Chondrocyte (in vitro differentiated cells): ENCODE measurements at regions not wholly inside any gene's neighbourhood (a gene's known extent, or its start where the extent isn't known, plus 50 kb on each side); places are given as distances from the start of the nearest gene placed in this dataset.

Source experiments
- DNase-seq: peaks from one replicate; pipeline ENCODE4 v3.0.0; 2021; ENCODE audit warnings: mixed read lengths, low spot score
- H3K27ac Mint-ChIP-seq: one replicate; pipeline ENCODE4 v1.8.0; 2021; ENCODE audit warnings: mild to moderate bottlenecking, moderate library complexity, mixed read lengths; ENCODE audit not compliant: unreplicated experiment
- H3K27me3 Mint-ChIP-seq: 2 replicates; pipeline ENCODE4 v1.8.0; 2021; ENCODE audit warnings: low read depth, mixed read lengths
- H3K36me3 Mint-ChIP-seq: 2 replicates; pipeline ENCODE4 v1.8.0; 2021; ENCODE audit warnings: low read depth, mixed read lengths
- H3K4me1 Mint-ChIP-seq: 2 replicates; pipeline ENCODE4 v1.8.0; 2021; ENCODE audit warnings: low read depth, mild to moderate bottlenecking, mixed read lengths
- H3K4me3 Mint-ChIP-seq: one replicate; pipeline ENCODE4 v1.8.0; 2021; ENCODE audit warnings: mild to moderate bottlenecking, moderate library complexity, mixed read lengths; ENCODE audit not compliant: unreplicated experiment
- H3K9me3 Mint-ChIP-seq: 2 replicates; pipeline ENCODE4 v1.8.0; 2021; ENCODE audit warnings: low read depth, mixed read lengths
- TF ChIP-seq, protein P1 (sequence below): fragments of 200-600 bp; sonication (generic); IDR thresholded peaks from 2 replicates; pipeline ENCODE4 v1.5.0; 2021; ENCODE audit warnings: antibody characterized with exemption, mild to moderate bottlenecking, moderate library complexity

DNA sequence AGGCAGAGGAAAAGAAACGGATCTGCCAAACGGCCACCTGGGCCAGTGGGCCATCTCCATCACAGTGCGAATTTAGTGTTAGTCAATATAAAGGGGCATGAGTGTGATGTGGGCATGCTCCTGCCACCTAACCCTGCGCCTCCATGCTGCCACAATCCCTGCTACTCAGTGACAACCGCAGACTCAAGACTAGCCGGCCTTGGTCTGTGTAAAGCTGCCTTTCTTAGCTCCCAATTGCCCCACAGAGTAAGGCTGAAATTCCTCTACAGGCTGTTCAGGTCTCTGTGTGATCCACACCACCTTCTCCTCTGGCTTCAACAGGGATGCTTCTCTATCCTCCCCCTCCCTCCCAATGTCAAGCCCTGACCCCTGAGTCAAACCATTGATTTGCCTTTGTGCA, 269.7 kb downstream of the XXYLT1 start:
- Mint-ChIP-seq H3K9me3 (no peaks in the 10 kb centered on the region), H3K27me3 (peaks cover 12% of the 10 kb centered on the region), H3K36me3 (peaks cover 2% of the 10 kb centered on the region), H3K4me1 (peaks cover 13% of the 10 kb centered on the region), H3K27ac (no peak overlapping the region), H3K4me3 (no peak overlapping the region)
- TF ChIP-seq, protein P1, sequence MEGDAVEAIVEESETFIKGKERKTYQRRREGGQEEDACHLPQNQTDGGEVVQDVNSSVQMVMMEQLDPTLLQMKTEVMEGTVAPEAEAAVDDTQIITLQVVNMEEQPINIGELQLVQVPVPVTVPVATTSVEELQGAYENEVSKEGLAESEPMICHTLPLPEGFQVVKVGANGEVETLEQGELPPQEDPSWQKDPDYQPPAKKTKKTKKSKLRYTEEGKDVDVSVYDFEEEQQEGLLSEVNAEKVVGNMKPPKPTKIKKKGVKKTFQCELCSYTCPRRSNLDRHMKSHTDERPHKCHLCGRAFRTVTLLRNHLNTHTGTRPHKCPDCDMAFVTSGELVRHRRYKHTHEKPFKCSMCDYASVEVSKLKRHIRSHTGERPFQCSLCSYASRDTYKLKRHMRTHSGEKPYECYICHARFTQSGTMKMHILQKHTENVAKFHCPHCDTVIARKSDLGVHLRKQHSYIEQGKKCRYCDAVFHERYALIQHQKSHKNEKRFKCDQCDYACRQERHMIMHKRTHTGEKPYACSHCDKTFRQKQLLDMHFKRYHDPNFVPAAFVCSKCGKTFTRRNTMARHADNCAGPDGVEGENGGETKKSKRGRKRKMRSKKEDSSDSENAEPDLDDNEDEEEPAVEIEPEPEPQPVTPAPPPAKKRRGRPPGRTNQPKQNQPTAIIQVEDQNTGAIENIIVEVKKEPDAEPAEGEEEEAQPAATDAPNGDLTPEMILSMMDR: no peak
- DNase-seq: no peak

DNA sequence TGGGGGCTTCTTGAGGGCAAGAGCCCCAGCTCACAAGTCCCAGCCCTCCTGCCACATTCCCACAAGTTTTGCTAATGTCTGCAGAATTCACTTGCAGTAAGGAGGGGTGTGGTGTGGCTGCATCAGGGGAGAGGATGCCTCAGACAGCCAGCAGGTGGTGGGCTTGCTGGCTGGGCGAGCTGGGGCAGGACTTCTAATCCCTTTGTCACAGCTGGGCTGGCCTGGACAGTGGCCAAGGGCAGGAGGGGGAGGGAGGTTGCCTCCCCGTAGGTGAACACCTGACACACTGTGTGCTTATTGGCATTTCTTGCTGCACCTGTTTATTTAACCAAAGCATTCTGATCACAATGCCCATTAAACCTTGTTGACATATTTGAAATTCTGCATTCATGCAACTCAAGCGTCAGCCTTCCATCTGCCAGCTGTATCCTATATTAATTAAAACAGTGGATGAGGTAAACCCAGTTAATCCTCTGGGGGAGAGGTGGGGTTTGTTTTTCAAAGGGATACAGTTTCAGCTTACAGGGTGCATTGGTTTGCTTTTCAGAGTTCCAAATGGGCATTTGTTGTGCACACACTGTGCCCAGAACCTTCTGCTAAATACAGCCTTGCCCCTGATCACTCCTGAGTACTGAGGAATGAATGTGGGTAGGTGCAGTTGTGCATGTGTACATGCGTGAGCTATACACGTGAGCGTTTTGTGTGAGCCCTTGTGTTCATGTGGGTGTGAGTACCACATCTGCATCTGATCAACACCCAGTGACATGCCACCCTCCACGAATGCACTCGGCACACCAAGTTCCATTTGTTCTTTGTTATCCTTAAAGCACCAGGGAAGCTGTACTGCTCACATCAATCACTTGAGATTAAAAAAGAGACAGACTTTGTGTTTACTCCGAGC, 268.7 kb downstream of the XXYLT1 start:
- TF ChIP-seq, protein P1: peak; percentile 75
- Mint-ChIP-seq H3K27ac (no peak overlapping the region), H3K9me3 (no peaks in the 10 kb centered on the region), H3K4me3 (no peak overlapping the region), H3K27me3 (peaks cover 20% of the 10 kb centered on the region), H3K36me3 (peaks cover 2% of the 10 kb centered on the region), H3K4me1 (peaks cover 13% of the 10 kb centered on the region)
- no peak for DNase-seq

DNA sequence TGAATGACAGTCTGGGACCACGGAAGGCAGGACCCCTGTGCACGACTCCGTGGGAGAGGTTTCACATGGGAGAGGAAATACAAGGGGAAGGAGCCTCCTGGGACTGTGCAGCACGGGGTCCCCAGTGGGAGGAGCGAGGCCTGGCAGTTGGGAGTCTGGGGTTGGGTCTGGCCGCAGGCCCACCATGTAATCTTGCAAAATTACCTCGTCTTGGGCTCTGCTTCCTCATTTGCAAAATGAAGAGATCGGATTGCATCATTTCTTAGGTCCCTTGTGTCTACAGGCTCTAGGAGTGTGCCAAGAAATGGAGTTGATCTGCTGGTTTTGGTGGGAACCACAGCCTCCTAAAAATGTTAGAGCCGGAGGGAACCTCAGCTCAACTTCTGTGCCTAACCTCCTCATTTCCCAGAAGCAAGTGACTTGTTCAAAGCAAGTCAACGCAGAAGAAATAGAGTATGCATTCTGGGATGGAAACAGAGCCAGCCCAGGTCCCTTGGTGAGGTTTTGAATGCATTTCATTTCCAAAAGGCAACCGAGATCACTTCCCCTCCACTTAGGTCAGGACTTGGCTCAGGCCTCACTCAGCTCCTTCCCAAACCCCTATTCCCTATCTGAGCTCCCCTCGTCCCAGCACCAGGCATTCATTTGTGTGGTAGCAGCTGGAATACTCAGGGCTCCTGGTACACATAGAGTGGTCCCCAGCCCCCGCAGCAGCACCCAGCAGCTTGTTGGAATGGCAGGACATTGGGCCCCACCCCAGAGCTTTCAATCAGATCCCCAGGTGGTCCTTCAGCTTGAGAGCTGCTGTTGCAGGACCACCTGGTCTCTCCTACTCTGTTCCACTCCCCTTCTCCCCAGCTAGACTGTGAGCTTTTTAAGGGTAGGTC, 267.7 kb downstream of the XXYLT1 start:
- Mint-ChIP-seq H3K4me1 (peaks cover 13% of the 10 kb centered on the region), H3K27ac (no peak overlapping the region), H3K36me3 (peaks cover 2% of the 10 kb centered on the region), H3K4me3 (no peak overlapping the region), H3K9me3 (no peaks in the 10 kb centered on the region), H3K27me3 (peaks cover 24% of the 10 kb centered on the region)
- DNase-seq: no peak
- TF ChIP-seq, protein P1: no peak

DNA sequence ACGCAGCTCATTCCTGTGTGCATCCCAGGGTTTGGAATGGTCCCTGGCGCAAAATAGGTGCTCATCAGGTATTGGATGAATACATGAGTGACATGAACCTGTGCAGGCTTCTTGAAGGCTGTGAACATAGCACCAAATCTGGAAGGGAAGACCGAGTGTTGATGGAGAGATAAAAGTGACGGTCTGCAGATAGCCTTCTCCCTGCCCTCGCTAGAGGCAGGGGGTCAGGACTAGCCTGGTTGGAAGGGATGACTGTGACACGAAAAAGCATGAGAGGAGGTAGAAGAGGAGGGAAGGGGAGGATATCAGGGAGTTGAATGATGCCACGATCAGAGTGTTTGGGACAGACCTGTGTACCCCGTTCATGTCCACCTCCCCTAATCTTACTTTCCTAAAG, 267.1 kb downstream of the XXYLT1 start:
- H3K4me1 Mint-ChIP-seq: peaks cover 13% of the 10 kb centered on the region
- no peak for DNase-seq
- peaks cover 22% of the 10 kb centered on the region for H3K27me3 Mint-ChIP-seq
- H3K27ac Mint-ChIP-seq: no peak overlapping the region
- H3K36me3 Mint-ChIP-seq: peaks cover under 1% of the 10 kb centered on the region
- H3K4me3 Mint-ChIP-seq: no peak overlapping the region
- H3K9me3 Mint-ChIP-seq: no peaks in the 10 kb centered on the region
- TF ChIP-seq, protein P1: no peak
